Endothelial cell of umbilical vein (primary cell): ENCODE measurements at regions not wholly inside any gene's neighbourhood (a gene's known extent, or its start where the extent isn't known, plus 50 kb on each side); places are given as distances from the start of the nearest gene placed in this dataset.

Experiments
- BruUV-seq: library from RNA; stranded (reverse); fragments of 400-500 nt; replicated peaks from 2 replicates; lab custom pipeline; 2021; lab: Mats Ljungman, UMichigan
- CTCF ChIA-PET: fragments of 300-600, 350-600 bp; sonication (Branson Sonifier 250); formaldehyde crosslinking; loops from one replicate; lab custom pipeline; 2021; ENCODE audit warnings: antibody characterized with exemption, inconsistent platforms; lab: Charles Lee
- POLR2A ChIA-PET: fragments of 300-600, 350-600 bp; sonication (Branson Sonifier 250); formaldehyde crosslinking; loops from one replicate; lab custom pipeline; 2021; ENCODE audit warnings: antibody characterized with exemption, inconsistent platforms; lab: Charles Lee
- DNase-seq: peaks from one replicate; pipeline ENCODE4 v3.0.0-alpha.2; 2011; ENCODE audit warnings: low read depth, low spot score
- FAIRE-seq: peaks from 2 replicates; lab custom pipeline; 2011; peaks lifted over from hg19 to GRCh38; lab: Jason Lieb, UNC
- H2AFZ ChIP-seq: 2 replicates; pipeline ENCODE4 v1.6.0; 2012; ENCODE audit warnings: low read depth, low read length, control low read depth, inconsistent platforms
- H3K27ac ChIP-seq: 2 replicates; pipeline ENCODE4 v1.5.1; 2011; ENCODE audit warnings: low read depth, mild to moderate bottlenecking, control low read depth, low read length, moderate library complexity; ENCODE audit not compliant: insufficient read depth
- H3K27me3 ChIP-seq, 2 experiments: 2 replicates each; pipeline versions ENCODE4 v1.6.0 to v1.6.1; 2011; ENCODE audit warnings: low read length in 2 of 2, mixed read lengths in 1 of 2; ENCODE audit not compliant: control insufficient read depth in 2 of 2, insufficient read depth in 2 of 2
- H3K36me3 ChIP-seq, 2 experiments: 2 replicates in 1 of 2; 3 replicates in 1 of 2; pipeline ENCODE4 v1.5.1; 2011; ENCODE audit warnings: low read length in 2 of 2, mild to moderate bottlenecking in 1 of 2, moderate library complexity in 1 of 2; ENCODE audit not compliant: control insufficient read depth in 2 of 2, insufficient read depth in 2 of 2; ENCODE audit errors: extremely low read depth in 1 of 2
- H3K4me1 ChIP-seq: 3 replicates; pipeline ENCODE4 v1.5.1; 2011; ENCODE audit warnings: mild to moderate bottlenecking, low read length; ENCODE audit not compliant: control insufficient read depth, insufficient read depth; ENCODE audit errors: extremely low read depth
- H3K4me2 ChIP-seq: 2 replicates; pipeline ENCODE4 v1.6.1; 2011; ENCODE audit warnings: low read length, control low read depth, mixed read lengths; ENCODE audit not compliant: insufficient read depth
- H3K4me3 ChIP-seq, 3 experiments: fragments of 200-600 bp in 1 of 3; sonication (generic), shearing (Covaris generic) in 1 of 3; replicated peaks in 1 of 3; 2 replicates each; pipeline ENCODE4 v1.5.1; 2011 to 2016; ENCODE audit warnings: control low read depth in 3 of 3, low read length in 3 of 3, mild to moderate bottlenecking in 2 of 3, inconsistent platforms in 1 of 3, low read depth in 1 of 3, moderate library complexity in 1 of 3; ENCODE audit not compliant: insufficient read depth in 1 of 3
- H3K79me2 ChIP-seq: 2 replicates; pipeline ENCODE4 v1.6.0; 2012; ENCODE audit warnings: low read length, inconsistent platforms; ENCODE audit not compliant: control insufficient read depth, insufficient read depth
- H3K9ac ChIP-seq: replicated peaks from 2 replicates; pipeline ENCODE3; 2011; ENCODE audit warnings: low read length, control low read depth; ENCODE audit not compliant: insufficient read depth; ENCODE audit errors: extremely low read depth
- H3K9me1 ChIP-seq: replicated peaks from 3 replicates; pipeline ENCODE4 v1.6.0; 2011; ENCODE audit warnings: mild to moderate bottlenecking, low read length; ENCODE audit not compliant: control insufficient read depth, insufficient read depth; ENCODE audit errors: extremely low read depth
- H3K9me3 ChIP-seq: replicated peaks from 2 replicates; pipeline ENCODE4 v1.5.1; 2012; ENCODE audit warnings: low read length, inconsistent platforms; ENCODE audit not compliant: control insufficient read depth, insufficient read depth
- H4K20me1 ChIP-seq: replicated peaks from 2 replicates; pipeline ENCODE3; 2011; ENCODE audit warnings: mild to moderate bottlenecking, low read length; ENCODE audit not compliant: control insufficient read depth, insufficient read depth; ENCODE audit errors: extremely low read depth
- CTCF ChIP-seq, 2 donors: IDR thresholded peaks; 1 replicate in 1 of 2; 2 replicates in 1 of 2; pipeline ENCODE4 v1.5.1; 2011; ENCODE audit warnings: low read length in 2 of 2, mild to moderate bottlenecking in 2 of 2, moderate library complexity in 2 of 2, control low read depth in 1 of 2, inconsistent platforms in 1 of 2, low read depth in 1 of 2; ENCODE audit not compliant: insufficient read depth in 1 of 2; ENCODE audit errors: extremely low read depth in 1 of 2
- EZH2 ChIP-seq: IDR thresholded peaks from 2 replicates; pipeline ENCODE4 v1.6.1; 2012; ENCODE audit warnings: borderline replicate concordance, low read depth, mild to moderate bottlenecking, moderate library complexity, low read length, inconsistent platforms; ENCODE audit not compliant: severe bottlenecking
- FOS ChIP-seq: IDR thresholded peaks from 2 replicates; pipeline ENCODE4 v1.6.1; 2011; ENCODE audit warnings: mild to moderate bottlenecking, low read length, moderate library complexity, borderline replicate concordance; ENCODE audit not compliant: insufficient read depth
- GATA2 ChIP-seq: IDR thresholded peaks from 2 replicates; pipeline ENCODE4 v1.7.0; 2011; ENCODE audit warnings: low read depth, mild to moderate bottlenecking, moderate library complexity, mixed read lengths, low read length; ENCODE audit not compliant: insufficient read length, insufficient read depth
- JUN ChIP-seq: IDR thresholded peaks from 2 replicates; pipeline ENCODE4 v1.6.1; 2011; ENCODE audit warnings: borderline replicate concordance, low read depth; ENCODE audit not compliant: insufficient read length, insufficient read depth
- MAX ChIP-seq: IDR thresholded peaks from 2 replicates; pipeline ENCODE4 v1.6.1; 2011; ENCODE audit not compliant: insufficient read depth, insufficient read length
- MYC ChIP-seq: IDR thresholded peaks from one replicate; pipeline ENCODE4 v1.6.1; 2011; ENCODE audit warnings: mild to moderate bottlenecking, low read depth, low read length
- POLR2A ChIP-seq: IDR thresholded peaks from 2 replicates; pipeline ENCODE4 v1.6.1; 2012; ENCODE audit warnings: low read depth, mild to moderate bottlenecking, control low read depth, low read length
- POLR2AphosphoS5 ChIP-seq: IDR thresholded peaks from 2 replicates; pipeline ENCODE4 v1.6.1; 2012; ENCODE audit warnings: low read depth, mild to moderate bottlenecking, control low read depth, low read length, moderate library complexity; ENCODE audit not compliant: insufficient read depth
- dilution Hi-C: fragments of 300-500 bp; cut with MboI; formaldehyde crosslinking; loops from one replicate; pipeline ENCODE4 v1.15.0; 2019; ENCODE audit warnings: low sequenced_read_pairs; ENCODE audit not compliant: extremely low pct_ligation_motif_present
- intact Hi-C: fragments of 100-400 bp; cut with micrococcal nuclease; formaldehyde crosslinking; loops from one replicate; pipeline ENCODE4 v1.10.0; 2022

- DNase-seq (no peak), FAIRE-seq (no peak)
- Histone ChIP-seq H3K27me3 (no peaks in the 10 kb centered on the region), H4K20me1 (no peaks in the 10 kb centered on the region), H3K9me3 (no peaks in the 10 kb centered on the region), H3K4me2 (no peak overlapping the region), H3K4me1 (no peaks in the 10 kb centered on the region), H3K4me3 (no peak overlapping the region), H2AFZ (no peak overlapping the region), H3K79me2 (no peaks in the 10 kb centered on the region), H3K9me1 (no peaks in the 10 kb centered on the region), H3K36me3 (no peaks in the 10 kb centered on the region), H3K27ac (no peak overlapping the region), H3K9ac (no peak overlapping the region)
- ChIA-PET POLR2A (interaction anchor here (1.1 kb wide), 1 partner anchor 360 kb away, joined by 3 read pairs; the partner anchor contains the start of gene CASP3), CTCF (interaction anchor here (0.6 to 1.8 kb wide), 23 partner anchors 12 to 457 kb away, joined by 3 to 33 read pairs (median 4); partner anchors contain the start of genes CASP3, CENPU, IRF2 and PRIMPOL)
- intact Hi-C loops (no loop called here), dilution Hi-C loops (no loop called here)
- no peak for TF ChIP-seq MYC
- no peak for TF ChIP-seq JUN
- TF ChIP-seq EZH2: no peak
- no peak for TF ChIP-seq GATA2
- no peak for TF ChIP-seq FOS
- TF ChIP-seq POLR2A: no peak
- no peak for TF ChIP-seq POLR2AphosphoS5
- no peak for TF ChIP-seq CTCF (IDR thresholded peaks at IDR 0.05; ENCODE audit: extremely low read depth in 1 of 2, insufficient read depth in 1 of 2, low read depth in 1 of 2, low read length in 2 of 2)
- TF ChIP-seq MAX: no peak
- no TSS peak for BruUV-seq
Observed at GRCh38 chr4:184288451-184289178, 70.9 kb upstream of the ENPP6 start.
